ENCODE measurements at regions not wholly inside any gene's neighbourhood (a gene's known extent, or its start where the extent isn't known, plus 50 kb on each side); places are given as distances from the start of the nearest gene placed in this dataset.

- Mint-ChIP-seq H3K36me3 (no peaks in the 10 kb centered on the region), H3K9me3 (no peaks in the 10 kb centered on the region), H3K27me3 (peaks cover 9% of the 10 kb centered on the region), H3K27ac (no peak overlapping the region), H3K4me1 (ENCODE audit: unreplicated experiment) (no peaks in the 10 kb centered on the region), H3K4me3 (no peak overlapping the region)
- no peak for DNase-seq (ENCODE audit: extremely low spot score, unreplicated experiment)
- no peak for TF ChIP-seq CTCF (conservative IDR thresholded peaks at IDR 0.05)
Observed at GRCh38 chr13:99835442-99835841, 136.1 kb downstream of the ZIC5 start.

GRCh38 chr13:99834246-99834645 lies 137.3 kb downstream of the ZIC5 start:
- peaks cover 9% of the 10 kb centered on the region for H3K27me3 Mint-ChIP-seq
- no peaks in the 10 kb centered on the region for H3K9me3 Mint-ChIP-seq
- no peak for DNase-seq (ENCODE audit: extremely low spot score, unreplicated experiment)
- H3K27ac Mint-ChIP-seq, result no peak overlapping the region
- H3K4me1 Mint-ChIP-seq (ENCODE audit: unreplicated experiment), result no peaks in the 10 kb centered on the region
- no peak overlapping the region for H3K4me3 Mint-ChIP-seq
- no peaks in the 10 kb centered on the region for H3K36me3 Mint-ChIP-seq
- no peak for TF ChIP-seq CTCF (conservative IDR thresholded peaks at IDR 0.05)

GRCh38 chr13:99832347-99832746 lies 139.2 kb downstream of the ZIC5 start:
- Mint-ChIP-seq H3K27ac (no peak overlapping the region), H3K27me3 (peaks cover 9% of the 10 kb centered on the region), H3K4me3 (no peak overlapping the region), H3K9me3 (no peaks in the 10 kb centered on the region), H3K36me3 (no peaks in the 10 kb centered on the region), H3K4me1 (ENCODE audit: unreplicated experiment) (no peaks in the 10 kb centered on the region)
- TF ChIP-seq CTCF (conservative IDR thresholded peaks at IDR 0.05), result no peak
- no peak for DNase-seq (ENCODE audit: extremely low spot score, unreplicated experiment)

- no peaks in the 10 kb centered on the region for H3K4me1 Mint-ChIP-seq (ENCODE audit: unreplicated experiment)
- no peak overlapping the region for H3K4me3 Mint-ChIP-seq
- no peaks in the 10 kb centered on the region for H3K36me3 Mint-ChIP-seq
- H3K9me3 Mint-ChIP-seq, result no peaks in the 10 kb centered on the region
- no peak overlapping the region for H3K27ac Mint-ChIP-seq
- TF ChIP-seq CTCF (conservative IDR thresholded peaks at IDR 0.05), result peak; percentile 36
- peaks cover 8% of the 10 kb centered on the region for H3K27me3 Mint-ChIP-seq
- no peak for DNase-seq (ENCODE audit: extremely low spot score, unreplicated experiment)
Observed at GRCh38 chr13:99830931-99831330, 140.6 kb downstream of the ZIC5 start.

- Mint-ChIP-seq H3K36me3 (no peaks in the 10 kb centered on the region), H3K4me3 (no peak overlapping the region), H3K9me3 (no peaks in the 10 kb centered on the region), H3K27me3 (peaks cover 3% of the 10 kb centered on the region), H3K27ac (no peak overlapping the region), H3K4me1 (ENCODE audit: unreplicated experiment) (no peaks in the 10 kb centered on the region)
- DNase-seq (ENCODE audit: extremely low spot score, unreplicated experiment), result no peak
- no peak for TF ChIP-seq CTCF (conservative IDR thresholded peaks at IDR 0.05)
Observed at GRCh38 chr13:99829593-99830239, 141.9 kb downstream of the ZIC5 start.

GRCh38 chr13:99829161-99829560 lies 142.4 kb downstream of the ZIC5 start:
- H3K27ac Mint-ChIP-seq, result no peak overlapping the region

More at GRCh38 chr13:99829161-99829560, 142.4 kb downstream of the ZIC5 start:
- H3K4me3 Mint-ChIP-seq, result no peak overlapping the region
- no peak for TF ChIP-seq CTCF (conservative IDR thresholded peaks at IDR 0.05)
- no peaks in the 10 kb centered on the region for H3K36me3 Mint-ChIP-seq
- H3K9me3 Mint-ChIP-seq, result no peaks in the 10 kb centered on the region
- H3K4me1 Mint-ChIP-seq (ENCODE audit: unreplicated experiment), result no peaks in the 10 kb centered on the region
- no peak for DNase-seq (ENCODE audit: extremely low spot score, unreplicated experiment)
- H3K27me3 Mint-ChIP-seq, result peaks cover 3% of the 10 kb centered on the region
